ENCODE measurements at regions not wholly inside any gene's neighbourhood (a gene's known extent, or its start where the extent isn't known, plus 50 kb on each side); places are given as distances from the start of the nearest gene placed in this dataset.

DNA sequence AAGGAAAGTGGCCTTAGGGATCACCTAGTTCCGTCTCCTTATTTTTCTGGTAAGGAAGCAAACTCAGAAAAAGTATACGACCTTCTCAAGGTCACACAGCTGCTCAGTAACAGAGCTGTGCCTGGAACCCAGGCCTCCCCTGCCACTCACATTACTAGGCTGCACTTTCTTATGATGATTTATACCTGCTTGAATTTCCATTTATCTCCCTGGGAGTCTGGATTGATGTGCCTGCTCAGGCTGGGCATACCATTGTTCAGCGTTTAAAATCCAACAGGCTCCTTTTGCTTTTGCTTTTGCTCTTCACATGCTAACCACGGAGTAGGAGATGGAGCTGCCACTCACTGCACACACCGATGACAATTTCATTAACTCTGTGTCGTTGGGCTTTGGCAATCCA is 241.0 kb downstream of the OLFM4 start:
- TF ChIP-seq, protein P1, sequence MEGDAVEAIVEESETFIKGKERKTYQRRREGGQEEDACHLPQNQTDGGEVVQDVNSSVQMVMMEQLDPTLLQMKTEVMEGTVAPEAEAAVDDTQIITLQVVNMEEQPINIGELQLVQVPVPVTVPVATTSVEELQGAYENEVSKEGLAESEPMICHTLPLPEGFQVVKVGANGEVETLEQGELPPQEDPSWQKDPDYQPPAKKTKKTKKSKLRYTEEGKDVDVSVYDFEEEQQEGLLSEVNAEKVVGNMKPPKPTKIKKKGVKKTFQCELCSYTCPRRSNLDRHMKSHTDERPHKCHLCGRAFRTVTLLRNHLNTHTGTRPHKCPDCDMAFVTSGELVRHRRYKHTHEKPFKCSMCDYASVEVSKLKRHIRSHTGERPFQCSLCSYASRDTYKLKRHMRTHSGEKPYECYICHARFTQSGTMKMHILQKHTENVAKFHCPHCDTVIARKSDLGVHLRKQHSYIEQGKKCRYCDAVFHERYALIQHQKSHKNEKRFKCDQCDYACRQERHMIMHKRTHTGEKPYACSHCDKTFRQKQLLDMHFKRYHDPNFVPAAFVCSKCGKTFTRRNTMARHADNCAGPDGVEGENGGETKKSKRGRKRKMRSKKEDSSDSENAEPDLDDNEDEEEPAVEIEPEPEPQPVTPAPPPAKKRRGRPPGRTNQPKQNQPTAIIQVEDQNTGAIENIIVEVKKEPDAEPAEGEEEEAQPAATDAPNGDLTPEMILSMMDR (conservative IDR thresholded peaks at IDR 0.05; ENCODE audit: low read depth, low read length): no peak
- no peak for TF ChIP-seq EZH2 (IDR thresholded peaks at IDR 0.05; ENCODE audit: borderline replicate concordance, low read depth, low read length, poor library complexity, severe bottlenecking)

All from A673 (cell line).